ENCODE measurements at regions not wholly inside any gene's neighbourhood (a gene's known extent, or its start where the extent isn't known, plus 50 kb on each side); places are given as distances from the start of the nearest gene placed in this dataset.

- ATAC-seq (ENCODE audit: low FRiP score) (no peak), DNase-seq (ENCODE audit: low spot score) (no peak)
- TF ChIP-seq CTCF (IDR thresholded peaks at IDR 0.05) = no peak
These were observed 67.2 kb downstream of the MAF start for GRCh38 chr16:79533292-79533691.

GRCh38 chr16:79532785-79533184 is 67.8 kb downstream of the MAF start:
- DNase-seq (ENCODE audit: low spot score) = no peak
- ATAC-seq (ENCODE audit: low FRiP score) = no peak
- no peak for TF ChIP-seq CTCF (IDR thresholded peaks at IDR 0.05)

- DNase-seq (ENCODE audit: low spot score) (no peak), ATAC-seq (ENCODE audit: low FRiP score) (no peak)
- TF ChIP-seq CTCF (IDR thresholded peaks at IDR 0.05) = no peak
These were observed 68.3 kb downstream of the MAF start for GRCh38 chr16:79532273-79532672.

GRCh38 chr16:79528338-79528737 is 72.2 kb downstream of the MAF start:
- no peak for DNase-seq (ENCODE audit: low spot score)
- TF ChIP-seq CTCF (IDR thresholded peaks at IDR 0.05) = no peak
- no peak for ATAC-seq (ENCODE audit: low FRiP score)

- ATAC-seq (ENCODE audit: low FRiP score) (no peak), DNase-seq (ENCODE audit: low spot score) (no peak)
- no peak for TF ChIP-seq CTCF (IDR thresholded peaks at IDR 0.05)
These were observed 76.6 kb downstream of the MAF start for GRCh38 chr16:79523971-79524370.

GRCh38 chr16:79519448-79519847 is 81.1 kb downstream of the MAF start:
- TF ChIP-seq CTCF (IDR thresholded peaks at IDR 0.05) = no peak
- DNase-seq (ENCODE audit: low spot score) (no peak), ATAC-seq (ENCODE audit: low FRiP score) (no peak)

GRCh38 chr16:79517156-79517555 is 83.4 kb downstream of the MAF start:
- no peak for TF ChIP-seq CTCF (IDR thresholded peaks at IDR 0.05)

More at GRCh38 chr16:79517156-79517555, 83.4 kb downstream of the MAF start:
- DNase-seq (ENCODE audit: low spot score) (no peak), ATAC-seq (ENCODE audit: low FRiP score) (no peak)
